AG04450 (cell line): ENCODE measurements at regions not wholly inside any gene's neighbourhood (a gene's known extent, or its start where the extent isn't known, plus 50 kb on each side); places are given as distances from the start of the nearest gene placed in this dataset.

Experiments used
- CTCF ChIA-PET: fragments of 300-600, 350-600 bp; formaldehyde crosslinking; extraction: SDS; loops from one replicate; lab custom pipeline; 2022; ENCODE audit warnings: antibody characterized with exemption, inconsistent platforms; lab: Charles Lee
- POLR2A ChIA-PET: fragments of 350-600 bp; formaldehyde crosslinking; extraction: SDS; loops from one replicate; lab custom pipeline; 2021; ENCODE audit warnings: antibody characterized with exemption, inconsistent platforms; lab: Yijun Ruan, JAX
- DNase-seq: peaks from one replicate; pipeline ENCODE4 v3.0.0-alpha.2; 2011; ENCODE audit warnings: low read depth, low spot score
- H3K27ac ChIP-seq: one replicate; pipeline ENCODE4 v1.5.1; 2012; ENCODE audit warnings: low read depth, low read length, control low read depth
- H3K27me3 ChIP-seq: one replicate; pipeline ENCODE4 v1.6.0; 2012; ENCODE audit warnings: low read length; ENCODE audit not compliant: control insufficient read depth, insufficient read depth
- H3K4me3 ChIP-seq: 2 replicates; pipeline ENCODE4 v1.5.1; 2011; ENCODE audit warnings: mild to moderate bottlenecking, low read depth, low read length, control low read depth
- H3K9me3 ChIP-seq: 2 replicates; pipeline ENCODE4 v1.5.1; 2012; ENCODE audit warnings: low read length; ENCODE audit not compliant: control insufficient read depth, insufficient read depth
- TF ChIP-seq, protein P1 (sequence below): IDR thresholded peaks from 2 replicates; pipeline ENCODE4 v1.5.1; 2011; ENCODE audit warnings: low read depth, low read length, control low read depth, inconsistent platforms

DNA sequence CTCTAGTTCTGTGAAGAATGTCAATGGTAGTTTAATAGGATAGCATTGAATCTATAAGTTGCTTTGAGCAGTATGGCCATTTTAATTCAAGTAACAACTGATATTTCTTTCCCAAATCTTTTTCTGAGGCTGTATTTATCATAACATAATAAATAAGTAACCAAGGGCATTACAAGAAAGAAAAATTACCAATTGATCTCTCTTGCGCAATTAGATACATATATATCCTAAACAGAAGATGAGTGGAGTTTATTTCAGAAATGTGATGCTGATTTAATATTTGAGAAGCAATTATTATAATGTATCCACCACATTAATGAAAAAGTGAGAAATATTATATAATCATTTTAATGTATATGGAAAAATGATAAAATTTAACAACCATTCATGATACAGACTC, 802.5 kb upstream of the AGA start:
- Histone ChIP-seq H3K9me3 (peaks cover 21% of the 10 kb centered on the region), H3K27me3 (no peaks in the 10 kb centered on the region), H3K4me3 (no peak overlapping the region), H3K27ac (no peak overlapping the region)
- TF ChIP-seq, protein P1, sequence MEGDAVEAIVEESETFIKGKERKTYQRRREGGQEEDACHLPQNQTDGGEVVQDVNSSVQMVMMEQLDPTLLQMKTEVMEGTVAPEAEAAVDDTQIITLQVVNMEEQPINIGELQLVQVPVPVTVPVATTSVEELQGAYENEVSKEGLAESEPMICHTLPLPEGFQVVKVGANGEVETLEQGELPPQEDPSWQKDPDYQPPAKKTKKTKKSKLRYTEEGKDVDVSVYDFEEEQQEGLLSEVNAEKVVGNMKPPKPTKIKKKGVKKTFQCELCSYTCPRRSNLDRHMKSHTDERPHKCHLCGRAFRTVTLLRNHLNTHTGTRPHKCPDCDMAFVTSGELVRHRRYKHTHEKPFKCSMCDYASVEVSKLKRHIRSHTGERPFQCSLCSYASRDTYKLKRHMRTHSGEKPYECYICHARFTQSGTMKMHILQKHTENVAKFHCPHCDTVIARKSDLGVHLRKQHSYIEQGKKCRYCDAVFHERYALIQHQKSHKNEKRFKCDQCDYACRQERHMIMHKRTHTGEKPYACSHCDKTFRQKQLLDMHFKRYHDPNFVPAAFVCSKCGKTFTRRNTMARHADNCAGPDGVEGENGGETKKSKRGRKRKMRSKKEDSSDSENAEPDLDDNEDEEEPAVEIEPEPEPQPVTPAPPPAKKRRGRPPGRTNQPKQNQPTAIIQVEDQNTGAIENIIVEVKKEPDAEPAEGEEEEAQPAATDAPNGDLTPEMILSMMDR, result no peak
- DNase-seq, result no peak
- POLR2A ChIA-PET, result no interaction called here
- CTCF ChIA-PET, result no interaction called here

- Histone ChIP-seq H3K9me3 (no peaks in the 10 kb centered on the region), H3K4me3 (no peak overlapping the region), H3K27me3 (no peaks in the 10 kb centered on the region), H3K27ac (no peak overlapping the region)
- ChIA-PET POLR2A (no interaction called here), CTCF (no interaction called here)
- no peak for DNase-seq
- TF ChIP-seq, protein P1, result no peak
These were observed 812.9 kb upstream of the AGA start for GRCh38 chr4:178255172-178255571.

DNA sequence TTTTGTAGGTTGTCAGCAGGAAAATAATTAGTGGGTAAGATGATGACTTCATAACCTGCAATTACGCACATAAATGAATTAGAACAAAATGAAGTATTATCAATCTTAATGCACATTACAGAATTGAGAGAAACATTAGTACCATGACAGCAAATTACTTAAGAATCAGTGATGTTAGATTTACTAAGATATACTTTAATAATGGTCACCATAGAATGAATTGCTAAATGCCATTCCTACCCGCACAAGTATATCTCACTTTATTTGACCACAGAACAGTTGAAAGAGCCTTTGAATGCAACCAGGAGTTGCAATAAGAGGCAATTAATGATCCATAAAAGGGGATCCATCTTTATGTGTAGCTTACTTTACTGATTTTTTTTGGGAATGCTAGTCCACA, 816.4 kb upstream of the AGA start:
- TF ChIP-seq, protein P1, result no peak
- DNase-seq, result no peak
- Histone ChIP-seq H3K27ac (no peak overlapping the region), H3K4me3 (no peak overlapping the region), H3K27me3 (no peaks in the 10 kb centered on the region), H3K9me3 (no peaks in the 10 kb centered on the region)
- ChIA-PET POLR2A (no interaction called here), CTCF (interaction anchor here (0.6 kb wide), 1 partner anchor 409 kb away, joined by 3 read pairs; no protein-coding TSS in a partner anchor)

GRCh38 chr4:178259566-178259965, 817.3 kb upstream of the AGA start:
- no peaks in the 10 kb centered on the region for H3K27me3 ChIP-seq
- ChIA-PET CTCF (no interaction called here), POLR2A (no interaction called here)
- no peak overlapping the region for H3K4me3 ChIP-seq
- no peaks in the 10 kb centered on the region for H3K9me3 ChIP-seq
- no peak overlapping the region for H3K27ac ChIP-seq
- no peak for DNase-seq
- TF ChIP-seq, protein P1, result no peak

DNA sequence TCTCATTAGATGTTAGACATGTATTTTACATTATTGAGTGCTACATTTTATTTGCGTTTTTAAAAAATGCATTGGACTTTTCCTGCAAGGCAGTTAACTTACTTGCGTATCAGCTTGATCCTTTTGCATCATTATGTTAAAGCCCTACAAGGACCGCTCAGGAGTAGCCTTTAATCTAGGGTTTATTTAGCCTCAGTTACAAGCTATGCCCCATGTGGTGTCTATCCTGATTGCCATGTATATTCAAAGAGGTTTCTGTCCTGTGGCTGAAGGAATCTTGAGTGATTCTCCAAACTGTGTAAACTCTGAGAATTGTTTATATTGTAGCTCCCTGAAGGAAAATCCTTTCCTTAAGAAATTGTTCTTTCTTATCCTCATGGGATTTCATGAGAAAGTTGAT, 821.8 kb upstream of the AGA start:
- Histone ChIP-seq H3K27ac (no peak overlapping the region), H3K27me3 (no peaks in the 10 kb centered on the region), H3K4me3 (no peak overlapping the region), H3K9me3 (no peaks in the 10 kb centered on the region)
- POLR2A ChIA-PET, result no interaction called here
- CTCF ChIA-PET, result no interaction called here
- no peak for DNase-seq
- TF ChIP-seq, protein P1, result no peak
